IMR-90 (cell line): ENCODE measurements at regions not wholly inside any gene's neighbourhood (a gene's known extent, or its start where the extent isn't known, plus 50 kb on each side); places are given as distances from the start of the nearest gene placed in this dataset.

Experiments
- ATAC-seq: fragments of 200-7000 bp; cut with Tn5 transposase; 2 replicates; pipeline ENCODE4 v1.9.1; 2020; ENCODE audit warnings: low read depth, mild to moderate bottlenecking, moderate library complexity
- BruUV-seq: library from RNA; stranded (reverse); fragments of 400-500 nt; replicated peaks from 2 replicates; lab custom pipeline; 2021; lab: Mats Ljungman, UMichigan
- CTCF ChIA-PET: fragments of 300-600 bp; formaldehyde crosslinking; extraction: SDS; loops from one replicate; lab custom pipeline; 2021; ENCODE audit warnings: antibody characterized with exemption; lab: Yijun Ruan, JAX
- POLR2A ChIA-PET: fragments of 300-600 bp; sonication (Branson Sonifier 250); formaldehyde crosslinking; loops from one replicate; lab custom pipeline; 2022; ENCODE audit warnings: antibody characterized with exemption; ENCODE audit not compliant: unreplicated experiment; lab: Charles Lee
- DNase-seq: peaks from one replicate; pipeline ENCODE4 v3.0.0; 2013
- H2AFZ ChIP-seq: replicated peaks from 2 replicates; pipeline ENCODE3; 2013; ENCODE audit warnings: low read length, mild to moderate bottlenecking; ENCODE audit not compliant: poor library complexity
- H2AK5ac ChIP-seq: 2 replicates; pipeline ENCODE4 v1.6.1; 2013; ENCODE audit warnings: low read depth, low read length, inconsistent platforms
- H2AK9ac ChIP-seq: replicated peaks from 2 replicates; pipeline ENCODE3; 2013; ENCODE audit warnings: mild to moderate bottlenecking, low read depth, low read length, moderate library complexity; ENCODE audit not compliant: poor library complexity
- H2BK120ac ChIP-seq: 2 replicates; pipeline ENCODE4 v1.6.1; 2013; ENCODE audit warnings: low read depth, low read length, inconsistent platforms
- H2BK15ac ChIP-seq: 3 replicates; pipeline ENCODE4 v1.6.1; 2013; ENCODE audit warnings: low read depth, low read length, inconsistent platforms
- H2BK20ac ChIP-seq: 2 replicates; pipeline ENCODE4 v1.6.1; 2013; ENCODE audit warnings: low read depth, mild to moderate bottlenecking, inconsistent platforms, low read length, moderate library complexity
- H2BK5ac ChIP-seq: 2 replicates; pipeline ENCODE4 v1.6.1; 2013; ENCODE audit warnings: mild to moderate bottlenecking, low read depth, low read length, inconsistent platforms; ENCODE audit not compliant: poor library complexity, severe bottlenecking
- H3K14ac ChIP-seq: replicated peaks from 2 replicates; pipeline ENCODE4 v1.6.1; 2013; ENCODE audit warnings: low read depth, low read length, inconsistent platforms
- H3K18ac ChIP-seq: 2 replicates; pipeline ENCODE4 v1.6.1; 2013; ENCODE audit warnings: low read depth, low read length, control low read depth
- H3K23ac ChIP-seq: 2 replicates; pipeline ENCODE4 v1.6.1; 2013; ENCODE audit warnings: low read depth, low read length, inconsistent platforms
- H3K27ac ChIP-seq: 2 replicates; pipeline ENCODE4 v1.5.1; 2013; ENCODE audit warnings: mild to moderate bottlenecking, control low read depth, low read length; ENCODE audit not compliant: insufficient read depth
- H3K27me3 ChIP-seq: 2 replicates; pipeline ENCODE4 v1.6.1; 2013; ENCODE audit warnings: low read length; ENCODE audit not compliant: control insufficient read depth, insufficient read depth
- H3K36me3 ChIP-seq: 2 replicates; pipeline ENCODE4 v1.6.1; 2013; ENCODE audit warnings: low read length, mixed read lengths; ENCODE audit not compliant: control insufficient read depth, insufficient read depth
- H3K4ac ChIP-seq: 2 replicates; pipeline ENCODE4 v1.6.1; 2013; ENCODE audit warnings: low read depth, low read length, inconsistent platforms
- H3K4me1 ChIP-seq: 2 replicates; pipeline ENCODE4 v1.6.1; 2013; ENCODE audit warnings: low read length, mixed read lengths; ENCODE audit not compliant: control insufficient read depth, insufficient read depth
- H3K4me2 ChIP-seq: 2 replicates; pipeline ENCODE4 v1.6.1; 2013; ENCODE audit warnings: low read depth, mild to moderate bottlenecking, control low read depth, low read length, moderate library complexity
- H3K4me3 ChIP-seq: 2 replicates; pipeline ENCODE4 v1.5.1; 2013; ENCODE audit warnings: low read depth, mild to moderate bottlenecking, control low read depth, low read length, moderate library complexity; ENCODE audit not compliant: insufficient read depth
- H3K56ac ChIP-seq: 2 replicates; pipeline ENCODE4 v1.6.1; 2013; ENCODE audit warnings: low read length, inconsistent platforms; ENCODE audit not compliant: insufficient read depth; ENCODE audit errors: extremely low read depth
- H3K79me1 ChIP-seq, 2 experiments: 2 replicates each; pipeline ENCODE4 v1.6.1; 2013; ENCODE audit warnings: low read length in 2 of 2, inconsistent platforms in 1 of 2, low read depth in 1 of 2
- H3K9ac ChIP-seq: 2 replicates; pipeline ENCODE4 v1.6.1; 2013; ENCODE audit warnings: low read depth, low read length, control low read depth
- H3K9me1 ChIP-seq: 2 replicates; pipeline ENCODE4 v1.6.1; 2013; ENCODE audit warnings: low read length, inconsistent platforms; ENCODE audit not compliant: insufficient read depth
- H3K9me3 ChIP-seq: 2 replicates; pipeline ENCODE4 v1.6.1; 2013; ENCODE audit warnings: low read length; ENCODE audit not compliant: control insufficient read depth, insufficient read depth
- H4K20me1 ChIP-seq: 2 replicates; pipeline ENCODE4 v1.6.1; 2013; ENCODE audit warnings: low read length, inconsistent platforms; ENCODE audit not compliant: insufficient read depth
- H4K5ac ChIP-seq: 2 replicates; pipeline ENCODE4 v1.6.1; 2013; ENCODE audit warnings: mild to moderate bottlenecking, low read depth, low read length, control low read depth
- H4K8ac ChIP-seq, 2 experiments: 2 replicates each; pipeline ENCODE4 v1.6.1; 2013; ENCODE audit warnings: low read depth in 2 of 2, low read length in 2 of 2, control low read depth in 1 of 2, inconsistent platforms in 1 of 2
- H4K91ac ChIP-seq: 2 replicates; pipeline ENCODE4 v1.6.1; 2013; ENCODE audit warnings: low read depth, low read length, inconsistent platforms; ENCODE audit not compliant: insufficient read depth
- CEBPB ChIP-seq: IDR thresholded peaks from 2 replicates; pipeline ENCODE4 v1.6.1; 2012; ENCODE audit warnings: low read depth, low read length, improper control_type of control experiment
- CHD1 ChIP-seq: IDR thresholded peaks from 2 replicates; pipeline ENCODE4 v1.6.1; 2012; ENCODE audit warnings: low read depth, low read length, improper control_type of control experiment
- ELK1 ChIP-seq: fragments of 150-350 bp; IDR thresholded peaks from 2 replicates; pipeline ENCODE4 v1.6.1; 2016; ENCODE audit warnings: low read depth, mild to moderate bottlenecking, low read length, moderate library complexity, borderline replicate concordance
- FOS ChIP-seq: fragments of 150-350 bp; IDR thresholded peaks from 2 replicates; pipeline ENCODE4 v1.6.1; 2016; ENCODE audit warnings: low read depth, low read length
- MAFK ChIP-seq: IDR thresholded peaks from 2 replicates; pipeline ENCODE4 v1.6.1; 2012; ENCODE audit warnings: low read depth, low read length, improper control_type of control experiment
- MAZ ChIP-seq: IDR thresholded peaks from 2 replicates; pipeline ENCODE4 v1.6.1; 2012; ENCODE audit warnings: low read depth, mild to moderate bottlenecking, low read length, improper control_type of control experiment, moderate library complexity, borderline replicate concordance
- MXI1 ChIP-seq: IDR thresholded peaks from 2 replicates; pipeline ENCODE4 v1.6.1; 2012; ENCODE audit warnings: low read depth, mild to moderate bottlenecking, low read length, moderate library complexity, borderline replicate concordance
- POLR2A ChIP-seq: IDR thresholded peaks from 2 replicates; pipeline ENCODE4 v1.6.1; 2012; ENCODE audit warnings: mild to moderate bottlenecking, low read depth, low read length
- RAD21 ChIP-seq: IDR thresholded peaks from 2 replicates; pipeline ENCODE4 v1.6.1; 2012; ENCODE audit warnings: low read length, improper control_type of control experiment
- RCOR1 ChIP-seq: IDR thresholded peaks from 2 replicates; pipeline ENCODE4 v1.6.1; 2012; ENCODE audit warnings: mild to moderate bottlenecking, low read length, improper control_type of control experiment; ENCODE audit not compliant: insufficient replicate concordance
- RFX5 ChIP-seq: IDR thresholded peaks from 2 replicates; pipeline ENCODE4 v1.8.0; 2012; ENCODE audit warnings: low read depth, mild to moderate bottlenecking, low read length, moderate library complexity
- SMC3 ChIP-seq: fragments of 150-350 bp; IDR thresholded peaks from 2 replicates; pipeline ENCODE4 v1.6.1; 2016; ENCODE audit warnings: low read depth, mild to moderate bottlenecking, antibody characterized with exemption, low read length, moderate library complexity
- USF2 ChIP-seq: fragments of 150-350 bp; IDR thresholded peaks from 2 replicates; pipeline ENCODE4 v1.6.1; 2017; ENCODE audit warnings: mild to moderate bottlenecking, antibody characterized with exemption, low read length, low read depth
- WGBS, 2 experiments: methylation state at CpG; one replicate each; pipeline versions ENCODE4 v1.1.5 to v1.1.7; 2013; ENCODE audit warnings: missing lambda C conversion rate in 2 of 2; ENCODE audit not compliant: insufficient read length in 1 of 2; ENCODE audit errors: extremely low coverage in 2 of 2; 5-methylcytosine and 5-hydroxymethylcytosine counted together
- dilution Hi-C: fragments of 300-500 bp; cut with HindIII; formaldehyde crosslinking; loops from one replicate; pipeline ENCODE4 v1.14.3; 2018; ENCODE audit warnings: low sequenced_read_pairs; ENCODE audit not compliant: unreplicated experiment
- in situ Hi-C: fragments of 300-500 bp; cut with MboI; formaldehyde crosslinking; loops from 3 replicates; pipeline ENCODE4 v1.14.3; 2019; ENCODE audit warnings: low sequenced_read_pairs, inconsistent platforms, mixed read lengths
- intact Hi-C: fragments of 100-400 bp; cut with micrococcal nuclease; formaldehyde crosslinking; loops from 2 replicates; pipeline ENCODE4 v1.10.0; 2022
- TF ChIP-seq, protein P1 (sequence below): conservative IDR thresholded peaks from 2 replicates; pipeline ENCODE4 v1.5.1; 2012; ENCODE audit warnings: mild to moderate bottlenecking, low read depth, low read length, improper control_type of control experiment

GRCh38 chr1:38486085-38486484 is 373.5 kb downstream of the RRAGC start:
- DNase-seq: no peak
- H3K4me1 ChIP-seq: no peaks in the 10 kb centered on the region
- no peak overlapping the region for H4K8ac ChIP-seq
- H3K9me1 ChIP-seq: no peaks in the 10 kb centered on the region
- no peak overlapping the region for H4K5ac ChIP-seq
- no peak overlapping the region for H2BK20ac ChIP-seq
- in situ Hi-C loops: no loop called here
- TF ChIP-seq RCOR1: no peak
- TF ChIP-seq SMC3: no peak
- TF ChIP-seq RAD21: no peak
- TF ChIP-seq, protein P1, sequence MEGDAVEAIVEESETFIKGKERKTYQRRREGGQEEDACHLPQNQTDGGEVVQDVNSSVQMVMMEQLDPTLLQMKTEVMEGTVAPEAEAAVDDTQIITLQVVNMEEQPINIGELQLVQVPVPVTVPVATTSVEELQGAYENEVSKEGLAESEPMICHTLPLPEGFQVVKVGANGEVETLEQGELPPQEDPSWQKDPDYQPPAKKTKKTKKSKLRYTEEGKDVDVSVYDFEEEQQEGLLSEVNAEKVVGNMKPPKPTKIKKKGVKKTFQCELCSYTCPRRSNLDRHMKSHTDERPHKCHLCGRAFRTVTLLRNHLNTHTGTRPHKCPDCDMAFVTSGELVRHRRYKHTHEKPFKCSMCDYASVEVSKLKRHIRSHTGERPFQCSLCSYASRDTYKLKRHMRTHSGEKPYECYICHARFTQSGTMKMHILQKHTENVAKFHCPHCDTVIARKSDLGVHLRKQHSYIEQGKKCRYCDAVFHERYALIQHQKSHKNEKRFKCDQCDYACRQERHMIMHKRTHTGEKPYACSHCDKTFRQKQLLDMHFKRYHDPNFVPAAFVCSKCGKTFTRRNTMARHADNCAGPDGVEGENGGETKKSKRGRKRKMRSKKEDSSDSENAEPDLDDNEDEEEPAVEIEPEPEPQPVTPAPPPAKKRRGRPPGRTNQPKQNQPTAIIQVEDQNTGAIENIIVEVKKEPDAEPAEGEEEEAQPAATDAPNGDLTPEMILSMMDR: no peak
- TF ChIP-seq CEBPB: no peak
- no peak for TF ChIP-seq FOS
- TF ChIP-seq MXI1: no peak
- TF ChIP-seq MAFK: no peak
- TF ChIP-seq MAZ: no peak
- TF ChIP-seq RFX5: no peak
- no peak for TF ChIP-seq CHD1
- no peak for TF ChIP-seq USF2
- TF ChIP-seq ELK1: no peak
- TF ChIP-seq POLR2A: no peak
- H3K4ac ChIP-seq: no peak overlapping the region
- no peak overlapping the region for H3K18ac ChIP-seq
- H2BK120ac ChIP-seq: no peak overlapping the region
- no peak overlapping the region for H3K14ac ChIP-seq
- H3K9ac ChIP-seq: no peak overlapping the region
- no peak overlapping the region for H2BK5ac ChIP-seq
- no peaks in the 10 kb centered on the region for H3K36me3 ChIP-seq
- no peak overlapping the region for H4K91ac ChIP-seq
- no peak overlapping the region for H3K56ac ChIP-seq
- no peak for ATAC-seq
- no TSS peak for BruUV-seq
- no peak overlapping the region for H3K4me3 ChIP-seq
- no peak overlapping the region for H2AFZ ChIP-seq
- H3K9me3 ChIP-seq: no peaks in the 10 kb centered on the region
- no peak overlapping the region for H2BK15ac ChIP-seq
- H2AK9ac ChIP-seq: no peak overlapping the region
- dilution Hi-C loops: no loop called here
- H3K4me2 ChIP-seq: no peak overlapping the region
- CTCF ChIA-PET: interaction anchor here (0.8 kb wide), 1 partner anchor 14 kb away, joined by 3 read pairs; no protein-coding TSS in a partner anchor
- no CpG with 5 or more reads among the region's 5 CpGs for WGBS, 2 experiments
- no peaks in the 10 kb centered on the region; the same call in 1 of the 2 replicates for H3K27me3 ChIP-seq
- H3K23ac ChIP-seq: no peak overlapping the region
- intact Hi-C loops: no loop called here
- no peaks in the 10 kb centered on the region for H4K20me1 ChIP-seq
- no peak overlapping the region for H2AK5ac ChIP-seq
- no peak overlapping the region for H3K27ac ChIP-seq
- H3K79me1 ChIP-seq: no peaks in the 10 kb centered on the region
- POLR2A ChIA-PET: no interaction called here
